ENCODE measurements at regions not wholly inside any gene's neighbourhood (a gene's known extent, or its start where the extent isn't known, plus 50 kb on each side); places are given as distances from the start of the nearest gene placed in this dataset.

GRCh38 chr16:86365513-86366273, 144.6 kb upstream of the FOXF1 start:
- peak; percentile 36 for DNase-seq (ENCODE audit: low read depth)

GRCh38 chr16:86366481-86366880, 143.8 kb upstream of the FOXF1 start:
- no peak for DNase-seq (ENCODE audit: low read depth)

- DNase-seq (ENCODE audit: low read depth): no peak
These were observed 142.8 kb upstream of the FOXF1 start for GRCh38 chr16:86367291-86368072.

GRCh38 chr16:86368261-86368660, 142.1 kb upstream of the FOXF1 start:
- DNase-seq (ENCODE audit: low read depth): no peak

GRCh38 chr16:86370062-86370461, 140.3 kb upstream of the FOXF1 start:
- DNase-seq (ENCODE audit: low read depth): no peak

- no peak for DNase-seq (ENCODE audit: low read depth)
These were observed 139.1 kb upstream of the FOXF1 start for GRCh38 chr16:86371083-86371803.

- DNase-seq (ENCODE audit: low read depth): no peak
These were observed 138.1 kb upstream of the FOXF1 start for GRCh38 chr16:86372193-86372592.

- no peak for DNase-seq (ENCODE audit: low read depth)
These were observed 136.9 kb upstream of the FOXF1 start for GRCh38 chr16:86373276-86373901.

GRCh38 chr16:86374603-86375130, 135.7 kb upstream of the FOXF1 start:
- DNase-seq (ENCODE audit: low read depth): no peak

- DNase-seq (ENCODE audit: low read depth): peak; percentile 87
These were observed 135.0 kb upstream of the FOXF1 start for GRCh38 chr16:86375364-86375763.

- no peak for DNase-seq (ENCODE audit: low read depth)
These were observed 134.5 kb upstream of the FOXF1 start for GRCh38 chr16:86375851-86376250.

GRCh38 chr16:86376837-86377236, 133.5 kb upstream of the FOXF1 start:
- no peak for DNase-seq (ENCODE audit: low read depth)

GRCh38 chr16:86377251-86378022, 132.9 kb upstream of the FOXF1 start:
- DNase-seq (ENCODE audit: low read depth): no peak

GRCh38 chr16:86378128-86378527, 132.2 kb upstream of the FOXF1 start:
- no peak for DNase-seq (ENCODE audit: low read depth)

- DNase-seq (ENCODE audit: low read depth): no peak
These were observed 131.4 kb upstream of the FOXF1 start for GRCh38 chr16:86378831-86379504.

GRCh38 chr16:86379505-86379846, 130.9 kb upstream of the FOXF1 start:
- peak; percentile 67 for DNase-seq (ENCODE audit: low read depth)

GRCh38 chr16:86380030-86380429, 130.3 kb upstream of the FOXF1 start:
- DNase-seq (ENCODE audit: low read depth): no peak

- DNase-seq (ENCODE audit: low read depth): no peak
These were observed 128.8 kb upstream of the FOXF1 start for GRCh38 chr16:86381491-86381890.

GRCh38 chr16:86382067-86382773, 128.1 kb upstream of the FOXF1 start:
- DNase-seq (ENCODE audit: low read depth): no peak

- DNase-seq (ENCODE audit: low read depth): no peak
These were observed 127.4 kb upstream of the FOXF1 start for GRCh38 chr16:86382774-86383407.

Measured in amniotic epithelial cell (primary cell).